HEK293T (cell line): ENCODE measurements at regions not wholly inside any gene's neighbourhood (a gene's known extent, or its start where the extent isn't known, plus 50 kb on each side); places are given as distances from the start of the nearest gene placed in this dataset.

Source experiments
- CTBP1 ChIP-seq: fragments of 450-650 bp; IDR thresholded peaks from 2 replicates; pipeline ENCODE4 v1.6.1; 2016; ENCODE audit warnings: borderline replicate concordance
- ELF4 ChIP-seq: fragments of 450-650 bp; IDR thresholded peaks from 2 replicates; pipeline ENCODE4 v1.6.1; 2017; ENCODE audit warnings: antibody characterized with exemption
- FOXK2 ChIP-seq: fragments of 450-650 bp; IDR thresholded peaks from 2 replicates; pipeline ENCODE4 v1.6.1; 2016; ENCODE audit warnings: mild to moderate bottlenecking
- FOXM1 ChIP-seq: fragments of 450-650 bp; IDR thresholded peaks from 2 replicates; pipeline ENCODE4 v1.6.1; 2017; ENCODE audit warnings: mild to moderate bottlenecking, borderline replicate concordance
- HDGF ChIP-seq: fragments of 450-650 bp; IDR thresholded peaks from 2 replicates; pipeline ENCODE4 v1.6.1; 2017; ENCODE audit warnings: antibody characterized with exemption, borderline replicate concordance
- LEF1 ChIP-seq: fragments of 450-650 bp; IDR thresholded peaks from 2 replicates; pipeline ENCODE4 v1.6.1; 2017; ENCODE audit warnings: mild to moderate bottlenecking, borderline replicate concordance
- NFRKB ChIP-seq: fragments of 450-650 bp; IDR thresholded peaks from 2 replicates; pipeline ENCODE4 v1.6.1; 2016; ENCODE audit warnings: mild to moderate bottlenecking, moderate library complexity
- TARDBP ChIP-seq: fragments of 450-650 bp; IDR thresholded peaks from 2 replicates; pipeline ENCODE4 v1.6.1; 2016

GRCh38 chr6:113339209-113339608 lies 517.9 kb upstream of the MARCKS start:
- TF ChIP-seq FOXM1 (no peak), NFRKB (no peak), TARDBP (no peak), LEF1 (no peak), ELF4 (no peak), CTBP1 (no peak), HDGF (no peak), FOXK2 (no peak)
